HL-60 (cell line): ENCODE measurements at regions not wholly inside any gene's neighbourhood (a gene's known extent, or its start where the extent isn't known, plus 50 kb on each side); places are given as distances from the start of the nearest gene placed in this dataset.

Source experiments
- DNase-seq, 2 experiments: peaks; one replicate each; pipeline ENCODE4 v3.0.0-alpha.2; 2010 to 2020; ENCODE audit warnings: low read depth in 1 of 2, low spot score in 1 of 2
- H3K27ac ChIP-seq: fragments of 250-450 bp; sonication (Bioruptor Pico); replicated peaks from 2 replicates; pipeline ENCODE4 v1.5.1; 2020; ENCODE audit warnings: mild to moderate bottlenecking, moderate library complexity
- H3K27me3 ChIP-seq: fragments of 250-450 bp; sonication (Bioruptor Pico); 2 replicates; pipeline ENCODE4 v1.5.1; 2021; ENCODE audit warnings: mild to moderate bottlenecking, moderate library complexity; ENCODE audit not compliant: insufficient read depth, poor library complexity, severe bottlenecking
- H3K4me3 ChIP-seq: replicated peaks from 2 replicates; pipeline ENCODE4 v1.5.1; 2011; ENCODE audit warnings: mild to moderate bottlenecking, control low read depth, low read length; ENCODE audit not compliant: insufficient read depth
- GABPA ChIP-seq: IDR thresholded peaks from 2 replicates; pipeline ENCODE4 v1.6.1; 2012; ENCODE audit warnings: low read depth
- POLR2AphosphoS5 ChIP-seq: IDR thresholded peaks from 2 replicates; pipeline ENCODE4 v1.6.1; 2012; ENCODE audit warnings: low read depth
- SPI1 ChIP-seq: IDR thresholded peaks from 2 replicates; pipeline ENCODE4 v1.6.1; 2012; ENCODE audit warnings: low read depth, mild to moderate bottlenecking, borderline replicate concordance
- TF ChIP-seq, protein P1 (sequence below): IDR thresholded peaks from one replicate; pipeline ENCODE4 v1.5.1; 2011; ENCODE audit warnings: low read length, control low read depth, inconsistent platforms; ENCODE audit not compliant: insufficient read depth
- TF ChIP-seq, protein P2 (sequence below): IDR thresholded peaks from 2 replicates; pipeline ENCODE4 v1.6.1; 2012; ENCODE audit warnings: low read depth; ENCODE audit not compliant: insufficient replicate concordance

DNA sequence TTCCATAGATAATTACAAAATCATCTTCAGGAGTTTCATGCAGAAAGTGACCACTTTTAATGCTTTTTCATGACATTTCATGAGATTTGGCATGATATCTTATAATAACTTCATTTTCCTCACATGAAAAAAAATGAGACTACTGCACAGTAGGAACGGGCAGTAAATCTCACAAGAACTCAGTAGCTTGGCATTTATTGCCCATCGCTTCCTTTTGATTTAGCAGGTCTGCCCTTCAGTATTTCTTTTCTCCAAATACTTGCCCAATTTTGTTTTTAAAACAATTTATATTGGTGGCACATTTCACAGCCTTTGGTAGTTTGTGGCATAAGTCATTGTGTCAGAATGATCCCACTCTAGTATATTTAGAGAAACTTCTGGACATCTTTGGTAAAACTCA is 711.8 kb upstream of the CHD1 start:
- Histone ChIP-seq H3K27ac (no peak overlapping the region), H3K4me3 (no peak overlapping the region), H3K27me3 (no peaks in the 10 kb centered on the region)
- TF ChIP-seq GABPA = no peak
- DNase-seq = no peak

DNA sequence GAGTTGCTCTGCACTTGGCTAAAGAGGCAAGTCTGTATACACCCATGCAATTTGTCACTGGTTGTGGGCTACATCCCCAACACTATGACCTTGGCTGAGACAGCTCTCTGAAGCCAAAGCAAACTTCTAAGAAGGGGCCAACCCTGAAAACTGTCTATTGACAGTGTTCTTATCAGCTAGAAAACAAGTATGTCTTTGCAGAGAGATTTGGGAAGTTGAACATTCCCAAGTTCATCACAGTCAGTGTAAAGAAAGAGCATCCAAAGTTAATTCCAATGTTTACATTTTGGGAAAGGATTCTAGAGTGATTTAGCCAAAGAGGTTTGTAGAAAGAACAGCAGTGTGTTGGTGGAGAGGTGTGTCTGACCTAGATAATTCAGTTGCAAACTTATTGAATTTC is 711.1 kb upstream of the CHD1 start:
- Histone ChIP-seq H3K27me3 (no peaks in the 10 kb centered on the region), H3K4me3 (no peak overlapping the region), H3K27ac (no peak overlapping the region)
- DNase-seq = no peak
- no peak for TF ChIP-seq GABPA
- TF ChIP-seq, protein P1, sequence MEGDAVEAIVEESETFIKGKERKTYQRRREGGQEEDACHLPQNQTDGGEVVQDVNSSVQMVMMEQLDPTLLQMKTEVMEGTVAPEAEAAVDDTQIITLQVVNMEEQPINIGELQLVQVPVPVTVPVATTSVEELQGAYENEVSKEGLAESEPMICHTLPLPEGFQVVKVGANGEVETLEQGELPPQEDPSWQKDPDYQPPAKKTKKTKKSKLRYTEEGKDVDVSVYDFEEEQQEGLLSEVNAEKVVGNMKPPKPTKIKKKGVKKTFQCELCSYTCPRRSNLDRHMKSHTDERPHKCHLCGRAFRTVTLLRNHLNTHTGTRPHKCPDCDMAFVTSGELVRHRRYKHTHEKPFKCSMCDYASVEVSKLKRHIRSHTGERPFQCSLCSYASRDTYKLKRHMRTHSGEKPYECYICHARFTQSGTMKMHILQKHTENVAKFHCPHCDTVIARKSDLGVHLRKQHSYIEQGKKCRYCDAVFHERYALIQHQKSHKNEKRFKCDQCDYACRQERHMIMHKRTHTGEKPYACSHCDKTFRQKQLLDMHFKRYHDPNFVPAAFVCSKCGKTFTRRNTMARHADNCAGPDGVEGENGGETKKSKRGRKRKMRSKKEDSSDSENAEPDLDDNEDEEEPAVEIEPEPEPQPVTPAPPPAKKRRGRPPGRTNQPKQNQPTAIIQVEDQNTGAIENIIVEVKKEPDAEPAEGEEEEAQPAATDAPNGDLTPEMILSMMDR = no peak
- TF ChIP-seq POLR2AphosphoS5 = no peak
- no peak for TF ChIP-seq SPI1
- TF ChIP-seq, protein P2, sequence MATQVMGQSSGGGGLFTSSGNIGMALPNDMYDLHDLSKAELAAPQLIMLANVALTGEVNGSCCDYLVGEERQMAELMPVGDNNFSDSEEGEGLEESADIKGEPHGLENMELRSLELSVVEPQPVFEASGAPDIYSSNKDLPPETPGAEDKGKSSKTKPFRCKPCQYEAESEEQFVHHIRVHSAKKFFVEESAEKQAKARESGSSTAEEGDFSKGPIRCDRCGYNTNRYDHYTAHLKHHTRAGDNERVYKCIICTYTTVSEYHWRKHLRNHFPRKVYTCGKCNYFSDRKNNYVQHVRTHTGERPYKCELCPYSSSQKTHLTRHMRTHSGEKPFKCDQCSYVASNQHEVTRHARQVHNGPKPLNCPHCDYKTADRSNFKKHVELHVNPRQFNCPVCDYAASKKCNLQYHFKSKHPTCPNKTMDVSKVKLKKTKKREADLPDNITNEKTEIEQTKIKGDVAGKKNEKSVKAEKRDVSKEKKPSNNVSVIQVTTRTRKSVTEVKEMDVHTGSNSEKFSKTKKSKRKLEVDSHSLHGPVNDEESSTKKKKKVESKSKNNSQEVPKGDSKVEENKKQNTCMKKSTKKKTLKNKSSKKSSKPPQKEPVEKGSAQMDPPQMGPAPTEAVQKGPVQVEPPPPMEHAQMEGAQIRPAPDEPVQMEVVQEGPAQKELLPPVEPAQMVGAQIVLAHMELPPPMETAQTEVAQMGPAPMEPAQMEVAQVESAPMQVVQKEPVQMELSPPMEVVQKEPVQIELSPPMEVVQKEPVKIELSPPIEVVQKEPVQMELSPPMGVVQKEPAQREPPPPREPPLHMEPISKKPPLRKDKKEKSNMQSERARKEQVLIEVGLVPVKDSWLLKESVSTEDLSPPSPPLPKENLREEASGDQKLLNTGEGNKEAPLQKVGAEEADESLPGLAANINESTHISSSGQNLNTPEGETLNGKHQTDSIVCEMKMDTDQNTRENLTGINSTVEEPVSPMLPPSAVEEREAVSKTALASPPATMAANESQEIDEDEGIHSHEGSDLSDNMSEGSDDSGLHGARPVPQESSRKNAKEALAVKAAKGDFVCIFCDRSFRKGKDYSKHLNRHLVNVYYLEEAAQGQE = no peak

DNA sequence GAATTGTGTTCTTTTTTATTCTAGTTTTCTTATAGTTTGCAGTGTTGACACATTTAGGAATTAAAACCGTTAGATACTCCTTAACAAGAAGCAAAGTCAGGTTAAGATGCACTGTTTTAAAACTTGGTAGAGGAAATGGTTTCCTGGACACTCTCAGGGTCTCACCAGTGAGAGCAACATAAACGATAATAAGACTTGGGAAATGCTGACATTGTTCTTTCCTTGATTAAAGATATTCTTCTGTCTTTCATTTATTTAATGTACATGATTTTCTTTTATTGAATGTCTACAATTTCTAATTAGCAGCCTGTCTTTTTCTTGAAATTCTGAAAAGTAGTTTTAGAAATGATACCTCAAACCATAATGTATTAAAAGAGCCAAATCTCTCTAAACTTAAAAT is 707.9 kb upstream of the CHD1 start:
- no peak overlapping the region for H3K27ac ChIP-seq
- H3K27me3 ChIP-seq = no peaks in the 10 kb centered on the region
- no peak for DNase-seq
- TF ChIP-seq, protein P2 = no peak
- TF ChIP-seq, protein P1 = no peak
- TF ChIP-seq POLR2AphosphoS5 (no peak), GABPA (no peak), SPI1 (no peak)
- no peak overlapping the region for H3K4me3 ChIP-seq

DNA sequence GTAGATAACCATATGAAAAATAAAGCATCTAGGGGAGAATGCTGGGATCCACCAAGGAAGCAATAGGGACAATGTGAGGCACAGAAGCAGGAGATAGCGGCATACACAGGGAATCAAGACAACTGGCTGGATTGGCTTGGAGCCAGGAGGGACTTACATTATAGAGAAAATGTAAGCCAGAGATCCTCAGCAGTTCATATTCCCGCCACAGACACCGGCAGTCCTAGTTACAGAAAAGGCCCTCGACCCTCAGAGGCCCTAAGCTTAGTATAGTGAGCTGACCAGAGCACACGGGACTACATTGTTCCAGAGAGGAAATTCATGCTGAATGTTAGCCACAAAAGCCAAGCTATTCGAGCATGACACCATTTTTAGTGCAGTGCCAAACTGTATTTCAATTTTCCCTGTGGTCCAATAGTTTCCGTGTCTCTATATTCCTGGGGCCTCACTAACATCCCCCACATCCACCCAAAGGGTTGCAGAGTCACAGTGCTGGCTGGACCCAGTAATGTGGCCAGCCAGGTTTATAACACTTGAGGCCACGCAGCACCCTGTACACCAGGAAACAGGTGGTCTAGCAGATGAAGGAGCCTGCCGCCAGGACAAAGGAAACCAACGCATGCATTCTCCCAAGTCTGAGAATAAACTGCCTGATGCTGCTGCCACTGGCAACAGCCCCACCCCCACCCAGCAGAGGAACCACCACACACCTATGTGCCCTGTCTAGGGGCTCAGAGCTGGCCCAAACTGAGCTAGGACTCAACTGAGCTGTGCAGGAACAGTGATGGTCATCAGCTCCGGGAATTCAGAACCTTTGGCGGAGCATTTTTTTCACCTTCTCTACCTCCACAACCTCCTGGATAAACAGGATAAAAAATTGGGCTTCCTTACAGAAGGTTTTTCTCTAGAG is 693.2 kb upstream of the CHD1 start:
- no peak for DNase-seq
- Histone ChIP-seq H3K27ac (no peak overlapping the region), H3K4me3 (no peak overlapping the region), H3K27me3 (no peaks in the 10 kb centered on the region)
- TF ChIP-seq, protein P1 = no peak
- TF ChIP-seq, protein P2 = no peak
- no peak for TF ChIP-seq GABPA
- no peak for TF ChIP-seq SPI1
- no peak for TF ChIP-seq POLR2AphosphoS5
